WTC11 (cell line): ENCODE measurements at regions not wholly inside any gene's neighbourhood (a gene's known extent, or its start where the extent isn't known, plus 50 kb on each side); places are given as distances from the start of the nearest gene placed in this dataset.

Experiments used
- ATAC-seq: fragments of 200-7000 bp; cut with Tn5 transposase; 2 replicates; pipeline ENCODE4 v1.10.0; 2021; ENCODE audit warnings: mild to moderate bottlenecking, moderate library complexity
- CTCF ChIA-PET: fragments of 300-600 bp; sonication (Branson Sonifier 250); formaldehyde crosslinking; loops from one replicate; lab custom pipeline; 2021; ENCODE audit warnings: antibody characterized with exemption; lab: Charles Lee
- POLR2A ChIA-PET: fragments of 350-600 bp; sonication (Branson Sonifier 250); formaldehyde crosslinking; loops from one replicate; lab custom pipeline; 2021; ENCODE audit warnings: antibody characterized with exemption; lab: Charles Lee
- DNase-seq: peaks from one replicate; pipeline ENCODE4 v3.0.0; 2021; ENCODE audit warnings: low spot score
- H3K27ac Mint-ChIP-seq: 2 replicates; pipeline ENCODE4 v1.8.0; 2021; ENCODE audit warnings: mixed read lengths
- H3K27me3 Mint-ChIP-seq: 2 replicates; pipeline ENCODE4 v1.8.0; 2021; ENCODE audit warnings: low read depth, mild to moderate bottlenecking, moderate library complexity, mixed read lengths
- H3K36me3 Mint-ChIP-seq: 2 replicates; pipeline ENCODE4 v1.8.0; 2021; ENCODE audit warnings: mixed read lengths
- H3K4me1 Mint-ChIP-seq: 2 replicates; pipeline ENCODE4 v1.8.0; 2022; ENCODE audit warnings: mixed read lengths
- H3K4me3 Mint-ChIP-seq: 2 replicates; pipeline ENCODE4 v1.8.0; 2021; ENCODE audit warnings: mild to moderate bottlenecking, moderate library complexity, mixed read lengths
- H3K9me3 Mint-ChIP-seq: 2 replicates; pipeline ENCODE4 v1.8.0; 2021; ENCODE audit warnings: mixed read lengths
- CBFB ChIP-seq: sonication (generic); formaldehyde crosslinking; IDR thresholded peaks from 2 replicates; pipeline ENCODE4 v1.8.1; 2022; ENCODE audit warnings: mild to moderate bottlenecking, low read depth, missing genetic modification reagents
- CREM ChIP-seq: sonication (generic); formaldehyde crosslinking; IDR thresholded peaks from 2 replicates; pipeline ENCODE4 v1.8.1; 2022; ENCODE audit warnings: mild to moderate bottlenecking, missing genetic modification reagents, moderate library complexity
- ELF4 ChIP-seq: sonication (generic); formaldehyde crosslinking; IDR thresholded peaks from 2 replicates; pipeline ENCODE4 v1.8.1; 2022; ENCODE audit warnings: low read depth, mild to moderate bottlenecking, moderate library complexity, missing genetic modification reagents
- HMGA2 ChIP-seq: fragments of 250-450 bp; sonication (Bioruptor Pico); IDR thresholded peaks from 2 replicates; pipeline ENCODE4 v1.4.0; 2021; ENCODE audit warnings: mild to moderate bottlenecking, moderate library complexity
- OVOL2 ChIP-seq: fragments of 250-450 bp; sonication (Bioruptor Pico); IDR thresholded peaks from 2 replicates; pipeline ENCODE4 v1.9.0; 2021; ENCODE audit warnings: mild to moderate bottlenecking, borderline replicate concordance
- SMAD4 ChIP-seq: sonication (generic); formaldehyde crosslinking; IDR thresholded peaks from 2 replicates; pipeline ENCODE4 v1.8.0; 2022; ENCODE audit warnings: mild to moderate bottlenecking, missing genetic modification reagents
- TCF7 ChIP-seq: sonication (generic); formaldehyde crosslinking; IDR thresholded peaks from 2 replicates; pipeline ENCODE4 v1.8.0; 2022; ENCODE audit warnings: mild to moderate bottlenecking, low read depth, missing genetic modification reagents, moderate library complexity
- TEAD4 ChIP-seq: sonication (generic); formaldehyde crosslinking; IDR thresholded peaks from 2 replicates; pipeline ENCODE4 v1.8.0; 2022; ENCODE audit warnings: mild to moderate bottlenecking, missing genetic modification reagents
- ZNF671 ChIP-seq: fragments of 250-450 bp; sonication (Bioruptor Pico); IDR thresholded peaks from 2 replicates; pipeline ENCODE4 v1.8.0; 2021; ENCODE audit warnings: mild to moderate bottlenecking
- TF ChIP-seq, protein P1 (sequence below): sonication (generic); formaldehyde crosslinking; IDR thresholded peaks from 2 replicates; pipeline ENCODE4 v1.8.1; 2022; ENCODE audit warnings: low read depth, missing genetic modification reagents, borderline replicate concordance
- TF ChIP-seq, protein P2 (sequence below): sonication (generic); formaldehyde crosslinking; IDR thresholded peaks from 2 replicates; pipeline ENCODE4 v1.8.0; 2023; ENCODE audit warnings: mild to moderate bottlenecking, missing genetic modification reagents
- TF ChIP-seq, protein P3 (sequence below): fragments of 250-450 bp; sonication (Bioruptor Pico); IDR thresholded peaks from 2 replicates; pipeline ENCODE4 v2.1.2; 2022; ENCODE audit warnings: mild to moderate bottlenecking, moderate library complexity
- TF ChIP-seq, protein P4 (sequence below): sonication (generic); formaldehyde crosslinking; IDR thresholded peaks from 2 replicates; pipeline ENCODE4 v1.8.0; 2023; ENCODE audit warnings: missing genetic modification reagents
- TF ChIP-seq, protein P5 (sequence below): sonication (generic); formaldehyde crosslinking; IDR thresholded peaks from 2 replicates; pipeline ENCODE4 v1.8.1; 2023; ENCODE audit warnings: mild to moderate bottlenecking, missing genetic modification reagents
- TF ChIP-seq, protein P6 (sequence below): sonication (generic); formaldehyde crosslinking; IDR thresholded peaks from 2 replicates; pipeline ENCODE4 v1.8.1; 2023; ENCODE audit warnings: mild to moderate bottlenecking, missing genetic modification reagents, moderate library complexity
- TF ChIP-seq, protein P7 (sequence below): sonication (generic); formaldehyde crosslinking; IDR thresholded peaks from 2 replicates; pipeline ENCODE4 v1.8.1; 2023; ENCODE audit warnings: mild to moderate bottlenecking, moderate library complexity, missing genetic modification reagents
- TF ChIP-seq, protein P8 (sequence below): sonication (generic); formaldehyde crosslinking; IDR thresholded peaks from 2 replicates; pipeline ENCODE4 v1.8.1; 2022; ENCODE audit warnings: mild to moderate bottlenecking, moderate library complexity, missing genetic modification reagents
- TF ChIP-seq, protein P9 (sequence below): fragments of 250-450 bp; sonication (Bioruptor Pico); IDR thresholded peaks from 2 replicates; pipeline ENCODE4 v1.9.0; 2021; ENCODE audit warnings: moderate library complexity, mild to moderate bottlenecking, inconsistent platforms, borderline replicate concordance
- TF ChIP-seq, protein P10 (sequence below): fragments of 250-450 bp; sonication (Bioruptor Pico); conservative IDR thresholded peaks from 2 replicates; pipeline ENCODE4 v1.9.0; 2021; ENCODE audit warnings: mild to moderate bottlenecking
- TF ChIP-seq, protein P11 (sequence below): sonication (generic); formaldehyde crosslinking; conservative IDR thresholded peaks from 2 replicates; pipeline ENCODE4 v1.8.1; 2022; ENCODE audit warnings: mild to moderate bottlenecking, missing genetic modification reagents

DNA sequence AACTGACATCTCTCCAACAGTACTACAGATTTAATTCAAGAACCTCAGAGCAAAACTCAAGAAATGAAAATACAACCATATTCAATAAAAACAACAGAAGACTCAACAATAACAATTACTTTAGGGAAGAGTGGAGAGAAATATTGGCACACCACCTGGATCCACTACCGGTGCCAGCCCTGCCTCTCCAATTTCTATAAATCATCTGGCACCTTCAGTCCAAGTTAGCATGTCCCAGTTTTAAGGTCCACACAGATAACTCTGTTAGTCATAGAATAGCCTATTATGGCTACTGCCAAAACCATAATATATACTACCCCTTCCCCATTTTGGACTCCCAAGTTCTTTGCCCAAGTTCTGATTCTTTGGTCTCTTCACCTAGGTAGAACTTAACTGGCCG, 69.9 kb upstream of the PSMA6 start:
- no peak for TF ChIP-seq TEAD4 (CRISPR knock-in tag)
- TF ChIP-seq, protein P1, sequence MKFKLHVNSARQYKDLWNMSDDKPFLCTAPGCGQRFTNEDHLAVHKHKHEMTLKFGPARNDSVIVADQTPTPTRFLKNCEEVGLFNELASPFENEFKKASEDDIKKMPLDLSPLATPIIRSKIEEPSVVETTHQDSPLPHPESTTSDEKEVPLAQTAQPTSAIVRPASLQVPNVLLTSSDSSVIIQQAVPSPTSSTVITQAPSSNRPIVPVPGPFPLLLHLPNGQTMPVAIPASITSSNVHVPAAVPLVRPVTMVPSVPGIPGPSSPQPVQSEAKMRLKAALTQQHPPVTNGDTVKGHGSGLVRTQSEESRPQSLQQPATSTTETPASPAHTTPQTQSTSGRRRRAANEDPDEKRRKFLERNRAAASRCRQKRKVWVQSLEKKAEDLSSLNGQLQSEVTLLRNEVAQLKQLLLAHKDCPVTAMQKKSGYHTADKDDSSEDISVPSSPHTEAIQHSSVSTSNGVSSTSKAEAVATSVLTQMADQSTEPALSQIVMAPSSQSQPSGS = no peak
- TF ChIP-seq, protein P2, sequence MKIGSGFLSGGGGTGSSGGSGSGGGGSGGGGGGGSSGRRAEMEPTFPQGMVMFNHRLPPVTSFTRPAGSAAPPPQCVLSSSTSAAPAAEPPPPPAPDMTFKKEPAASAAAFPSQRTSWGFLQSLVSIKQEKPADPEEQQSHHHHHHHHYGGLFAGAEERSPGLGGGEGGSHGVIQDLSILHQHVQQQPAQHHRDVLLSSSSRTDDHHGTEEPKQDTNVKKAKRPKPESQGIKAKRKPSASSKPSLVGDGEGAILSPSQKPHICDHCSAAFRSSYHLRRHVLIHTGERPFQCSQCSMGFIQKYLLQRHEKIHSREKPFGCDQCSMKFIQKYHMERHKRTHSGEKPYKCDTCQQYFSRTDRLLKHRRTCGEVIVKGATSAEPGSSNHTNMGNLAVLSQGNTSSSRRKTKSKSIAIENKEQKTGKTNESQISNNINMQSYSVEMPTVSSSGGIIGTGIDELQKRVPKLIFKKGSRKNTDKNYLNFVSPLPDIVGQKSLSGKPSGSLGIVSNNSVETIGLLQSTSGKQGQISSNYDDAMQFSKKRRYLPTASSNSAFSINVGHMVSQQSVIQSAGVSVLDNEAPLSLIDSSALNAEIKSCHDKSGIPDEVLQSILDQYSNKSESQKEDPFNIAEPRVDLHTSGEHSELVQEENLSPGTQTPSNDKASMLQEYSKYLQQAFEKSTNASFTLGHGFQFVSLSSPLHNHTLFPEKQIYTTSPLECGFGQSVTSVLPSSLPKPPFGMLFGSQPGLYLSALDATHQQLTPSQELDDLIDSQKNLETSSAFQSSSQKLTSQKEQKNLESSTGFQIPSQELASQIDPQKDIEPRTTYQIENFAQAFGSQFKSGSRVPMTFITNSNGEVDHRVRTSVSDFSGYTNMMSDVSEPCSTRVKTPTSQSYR (CRISPR knock-in tag) = no peak
- TF ChIP-seq, protein P3, sequence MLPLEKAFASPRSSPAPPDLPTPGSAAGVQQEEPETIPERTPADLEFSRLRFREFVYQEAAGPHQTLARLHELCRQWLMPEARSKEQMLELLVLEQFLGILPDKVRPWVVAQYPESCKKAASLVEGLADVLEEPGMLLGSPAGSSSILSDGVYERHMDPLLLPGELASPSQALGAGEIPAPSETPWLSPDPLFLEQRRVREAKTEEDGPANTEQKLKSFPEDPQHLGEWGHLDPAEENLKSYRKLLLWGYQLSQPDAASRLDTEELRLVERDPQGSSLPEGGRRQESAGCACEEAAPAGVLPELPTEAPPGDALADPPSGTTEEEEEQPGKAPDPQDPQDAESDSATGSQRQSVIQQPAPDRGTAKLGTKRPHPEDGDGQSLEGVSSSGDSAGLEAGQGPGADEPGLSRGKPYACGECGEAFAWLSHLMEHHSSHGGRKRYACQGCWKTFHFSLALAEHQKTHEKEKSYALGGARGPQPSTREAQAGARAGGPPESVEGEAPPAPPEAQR (CRISPR knock-in tag) = no peak
- TF ChIP-seq, protein P4, sequence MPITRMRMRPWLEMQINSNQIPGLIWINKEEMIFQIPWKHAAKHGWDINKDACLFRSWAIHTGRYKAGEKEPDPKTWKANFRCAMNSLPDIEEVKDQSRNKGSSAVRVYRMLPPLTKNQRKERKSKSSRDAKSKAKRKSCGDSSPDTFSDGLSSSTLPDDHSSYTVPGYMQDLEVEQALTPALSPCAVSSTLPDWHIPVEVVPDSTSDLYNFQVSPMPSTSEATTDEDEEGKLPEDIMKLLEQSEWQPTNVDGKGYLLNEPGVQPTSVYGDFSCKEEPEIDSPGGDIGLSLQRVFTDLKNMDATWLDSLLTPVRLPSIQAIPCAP = no peak
- no peak for TF ChIP-seq TCF7 (CRISPR knock-in tag)
- TF ChIP-seq CREM (CRISPR knock-in tag) = no peak
- no peak for TF ChIP-seq ELF4 (CRISPR knock-in tag)
- TF ChIP-seq ZNF671 (CRISPR knock-in tag) = no peak
- TF ChIP-seq, protein P5, sequence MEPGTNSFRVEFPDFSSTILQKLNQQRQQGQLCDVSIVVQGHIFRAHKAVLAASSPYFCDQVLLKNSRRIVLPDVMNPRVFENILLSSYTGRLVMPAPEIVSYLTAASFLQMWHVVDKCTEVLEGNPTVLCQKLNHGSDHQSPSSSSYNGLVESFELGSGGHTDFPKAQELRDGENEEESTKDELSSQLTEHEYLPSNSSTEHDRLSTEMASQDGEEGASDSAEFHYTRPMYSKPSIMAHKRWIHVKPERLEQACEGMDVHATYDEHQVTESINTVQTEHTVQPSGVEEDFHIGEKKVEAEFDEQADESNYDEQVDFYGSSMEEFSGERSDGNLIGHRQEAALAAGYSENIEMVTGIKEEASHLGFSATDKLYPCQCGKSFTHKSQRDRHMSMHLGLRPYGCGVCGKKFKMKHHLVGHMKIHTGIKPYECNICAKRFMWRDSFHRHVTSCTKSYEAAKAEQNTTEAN (CRISPR knock-in tag) = no peak
- TF ChIP-seq SMAD4 (CRISPR knock-in tag) = no peak
- TF ChIP-seq OVOL2 (CRISPR knock-in tag) = no peak
- TF ChIP-seq, protein P6, sequence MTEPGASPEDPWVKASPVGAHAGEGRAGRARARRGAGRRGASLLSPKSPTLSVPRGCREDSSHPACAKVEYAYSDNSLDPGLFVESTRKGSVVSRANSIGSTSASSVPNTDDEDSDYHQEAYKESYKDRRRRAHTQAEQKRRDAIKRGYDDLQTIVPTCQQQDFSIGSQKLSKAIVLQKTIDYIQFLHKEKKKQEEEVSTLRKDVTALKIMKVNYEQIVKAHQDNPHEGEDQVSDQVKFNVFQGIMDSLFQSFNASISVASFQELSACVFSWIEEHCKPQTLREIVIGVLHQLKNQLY = no peak
- TF ChIP-seq, protein P7, sequence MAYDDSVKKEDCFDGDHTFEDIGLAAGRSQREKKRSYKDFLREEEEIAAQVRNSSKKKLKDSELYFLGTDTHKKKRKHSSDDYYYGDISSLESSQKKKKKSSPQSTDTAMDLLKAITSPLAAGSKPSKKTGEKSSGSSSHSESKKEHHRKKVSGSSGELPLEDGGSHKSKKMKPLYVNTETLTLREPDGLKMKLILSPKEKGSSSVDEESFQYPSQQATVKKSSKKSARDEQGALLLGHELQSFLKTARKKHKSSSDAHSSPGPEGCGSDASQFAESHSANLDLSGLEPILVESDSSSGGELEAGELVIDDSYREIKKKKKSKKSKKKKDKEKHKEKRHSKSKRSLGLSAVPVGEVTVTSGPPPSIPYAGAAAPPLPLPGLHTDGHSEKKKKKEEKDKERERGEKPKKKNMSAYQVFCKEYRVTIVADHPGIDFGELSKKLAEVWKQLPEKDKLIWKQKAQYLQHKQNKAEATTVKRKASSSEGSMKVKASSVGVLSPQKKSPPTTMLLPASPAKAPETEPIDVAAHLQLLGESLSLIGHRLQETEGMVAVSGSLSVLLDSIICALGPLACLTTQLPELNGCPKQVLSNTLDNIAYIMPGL (CRISPR knock-in tag) = no peak
- TF ChIP-seq CBFB (CRISPR knock-in tag) = no peak
- TF ChIP-seq, protein P8, sequence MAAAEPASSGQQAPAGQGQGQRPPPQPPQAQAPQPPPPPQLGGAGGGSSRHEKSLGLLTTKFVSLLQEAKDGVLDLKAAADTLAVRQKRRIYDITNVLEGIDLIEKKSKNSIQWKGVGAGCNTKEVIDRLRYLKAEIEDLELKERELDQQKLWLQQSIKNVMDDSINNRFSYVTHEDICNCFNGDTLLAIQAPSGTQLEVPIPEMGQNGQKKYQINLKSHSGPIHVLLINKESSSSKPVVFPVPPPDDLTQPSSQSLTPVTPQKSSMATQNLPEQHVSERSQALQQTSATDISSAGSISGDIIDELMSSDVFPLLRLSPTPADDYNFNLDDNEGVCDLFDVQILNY (CRISPR knock-in tag) = no peak
- TF ChIP-seq, protein P9, sequence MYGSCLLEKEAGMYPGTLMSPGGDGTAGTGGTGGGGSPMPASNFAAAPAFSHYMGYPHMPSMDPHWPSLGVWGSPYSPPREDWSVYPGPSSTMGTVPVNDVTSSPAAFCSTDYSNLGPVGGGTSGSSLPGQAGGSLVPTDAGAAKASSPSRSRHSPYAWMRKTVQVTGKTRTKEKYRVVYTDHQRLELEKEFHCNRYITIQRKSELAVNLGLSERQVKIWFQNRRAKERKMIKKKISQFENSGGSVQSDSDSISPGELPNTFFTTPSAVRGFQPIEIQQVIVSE (CRISPR knock-in tag) = no peak
- TF ChIP-seq, protein P10, sequence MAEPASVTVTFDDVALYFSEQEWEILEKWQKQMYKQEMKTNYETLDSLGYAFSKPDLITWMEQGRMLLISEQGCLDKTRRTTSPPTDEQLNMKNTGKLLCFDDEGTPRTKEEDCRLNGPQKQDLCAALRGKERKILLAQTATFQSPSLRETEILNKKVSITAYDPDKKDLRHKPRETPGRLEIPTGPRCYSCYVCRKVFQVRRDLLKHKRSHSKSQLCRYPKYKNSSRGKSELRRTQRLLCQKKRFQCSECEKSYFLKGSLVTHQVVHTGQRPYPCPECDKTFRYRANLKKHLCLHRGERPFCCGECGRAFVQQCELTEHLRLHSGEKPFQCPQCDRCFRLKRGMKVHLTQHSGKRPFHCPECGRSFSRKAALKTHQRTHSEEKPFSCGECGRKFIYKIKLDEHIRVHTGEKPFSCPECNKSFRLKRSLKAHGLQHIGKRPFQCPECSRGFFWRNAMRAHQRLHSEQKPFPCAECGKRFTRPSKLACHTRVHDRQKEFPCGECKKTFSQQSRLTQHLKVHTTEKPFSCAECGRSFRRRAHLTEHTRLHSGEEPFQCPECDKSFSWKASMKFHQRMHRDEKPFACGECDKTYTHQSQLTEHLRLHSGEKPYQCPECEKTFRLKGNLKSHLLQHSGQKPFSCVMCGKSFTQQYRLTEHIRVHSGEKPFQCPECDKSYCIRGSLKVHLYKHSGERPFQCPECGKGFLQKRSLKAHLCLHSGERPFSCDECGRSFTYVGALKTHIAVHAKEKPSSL (CRISPR knock-in tag) = no peak
- TF ChIP-seq HMGA2 = no peak
- TF ChIP-seq, protein P11, sequence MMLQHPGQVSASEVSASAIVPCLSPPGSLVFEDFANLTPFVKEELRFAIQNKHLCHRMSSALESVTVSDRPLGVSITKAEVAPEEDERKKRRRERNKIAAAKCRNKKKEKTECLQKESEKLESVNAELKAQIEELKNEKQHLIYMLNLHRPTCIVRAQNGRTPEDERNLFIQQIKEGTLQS (CRISPR knock-in tag) = no peak
- CTCF ChIA-PET = no interaction called here

More for the DNA sequence above, 69.9 kb upstream of the PSMA6 start:
- POLR2A ChIA-PET = no interaction called here
- Mint-ChIP-seq H3K27ac (no peak overlapping the region), H3K27me3 (no peaks in the 10 kb centered on the region), H3K36me3 (no peaks in the 10 kb centered on the region), H3K9me3 (no peaks in the 10 kb centered on the region), H3K4me1 (peaks cover 3% of the 10 kb centered on the region), H3K4me3 (no peak overlapping the region)
- DNase-seq (no peak), ATAC-seq (no peak)
